D721Med (cell line): ENCODE measurements at regions not wholly inside any gene's neighbourhood (a gene's known extent, or its start where the extent isn't known, plus 50 kb on each side); places are given as distances from the start of the nearest gene placed in this dataset.

Experiments
- DNase-seq: peaks from one replicate; pipeline ENCODE4 v3.0.0; 2011; ENCODE audit warnings: low spot score; ENCODE audit not compliant: insufficient read length
- FAIRE-seq: peaks from 2 replicates; lab custom pipeline; 2011; peaks lifted over from hg19 to GRCh38; lab: Jason Lieb, UNC
- CTCF ChIP-seq: IDR thresholded peaks from 2 replicates; pipeline ENCODE4 v1.5.1; 2012; ENCODE audit warnings: mild to moderate bottlenecking, control low read depth; ENCODE audit not compliant: insufficient read depth; ENCODE audit errors: missing control alignments

GRCh38 chr12:65619018-65619417 is 205.3 kb upstream of the HMGA2 start:
- no peak for TF ChIP-seq CTCF
- FAIRE-seq = no peak
- no peak for DNase-seq

GRCh38 chr12:65620046-65620445 is 204.2 kb upstream of the HMGA2 start:
- DNase-seq = no peak
- no peak for FAIRE-seq
- TF ChIP-seq CTCF = no peak

DNA sequence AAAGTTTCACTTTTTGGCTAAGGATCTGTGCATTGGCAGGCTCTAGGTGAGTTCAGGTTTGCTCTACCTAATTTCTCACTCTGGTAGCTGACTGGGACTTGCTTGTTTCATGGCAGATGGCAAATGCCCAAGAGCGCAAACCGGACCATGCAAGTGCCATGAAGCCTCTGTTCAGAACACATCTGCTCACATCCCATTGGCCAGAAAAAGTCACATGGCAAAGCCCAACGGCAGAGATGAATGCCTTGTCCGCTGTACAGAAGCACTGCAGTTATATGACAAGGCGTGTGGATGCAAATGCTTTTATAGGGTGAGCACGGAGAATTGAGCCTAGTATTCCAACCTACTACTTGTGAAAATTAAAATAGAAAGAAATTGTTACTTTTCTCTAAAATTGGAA is 202.2 kb upstream of the HMGA2 start:
- DNase-seq = no peak
- no peak for FAIRE-seq
- no peak for TF ChIP-seq CTCF

GRCh38 chr12:65623507-65623906 is 200.8 kb upstream of the HMGA2 start:
- FAIRE-seq (no peak), DNase-seq (no peak)
- TF ChIP-seq CTCF = no peak

- TF ChIP-seq CTCF = no peak
- FAIRE-seq = no peak
- no peak for DNase-seq
Measured at GRCh38 chr12:65624554-65625086, 199.7 kb upstream of the HMGA2 start.

GRCh38 chr12:65628061-65628460 is 196.2 kb upstream of the HMGA2 start:
- TF ChIP-seq CTCF = no peak
- DNase-seq = no peak

DNA sequence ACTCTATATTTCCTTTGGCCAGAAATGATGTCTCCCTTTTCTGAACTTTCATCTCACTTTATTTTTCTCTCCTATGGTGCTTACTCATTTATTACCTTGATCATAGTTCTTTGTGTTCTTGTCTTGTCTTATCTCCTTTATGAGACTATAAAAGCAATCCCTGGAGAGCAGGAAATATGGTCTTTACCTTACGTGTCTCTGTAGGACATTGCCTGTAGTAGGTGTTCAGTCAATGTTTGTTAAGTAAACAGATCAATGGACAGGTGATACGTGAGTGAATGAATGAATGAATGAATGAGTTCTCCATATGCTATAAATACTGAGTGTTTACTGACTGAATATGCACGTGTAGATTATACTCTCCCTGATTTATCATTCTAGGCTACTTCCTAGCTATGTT is 193.7 kb upstream of the HMGA2 start:
- no peak for TF ChIP-seq CTCF

More at GRCh38 chr12:65628061-65628460, 196.2 kb upstream of the HMGA2 start:
- FAIRE-seq = no peak

More for the DNA sequence above, 193.7 kb upstream of the HMGA2 start:
- FAIRE-seq (no peak), DNase-seq (no peak)
